ENCODE measurements at regions not wholly inside any gene's neighbourhood (a gene's known extent, or its start where the extent isn't known, plus 50 kb on each side); places are given as distances from the start of the nearest gene placed in this dataset.
"Not testable (repeated sequence)": the region's sequence is repeated elsewhere in the genome, so short reads cannot be mapped to it uniquely, and the experiment has no call there.

- DNase-seq (ENCODE audit: low spot score) = not testable (repeated sequence)
Measured at GRCh38 chr22:16660570-16660969, 68.0 kb upstream of the CCT8L2 start.

GRCh38 chr22:16659273-16659834 is 66.7 kb upstream of the CCT8L2 start:
- not testable (repeated sequence) for DNase-seq (ENCODE audit: low spot score)

- no peak for DNase-seq (ENCODE audit: low spot score)
Measured at GRCh38 chr22:16658068-16658467, 65.5 kb upstream of the CCT8L2 start.

GRCh38 chr22:16654882-16655281 is 62.3 kb upstream of the CCT8L2 start:
- no peak for DNase-seq (ENCODE audit: low spot score)

GRCh38 chr22:16654336-16654735 is 61.7 kb upstream of the CCT8L2 start:
- DNase-seq (ENCODE audit: low spot score) = not testable (repeated sequence)

GRCh38 chr22:16653222-16653621 is 60.6 kb upstream of the CCT8L2 start:
- DNase-seq (ENCODE audit: low spot score) = not testable (repeated sequence)

GRCh38 chr22:16651217-16651616 is 58.6 kb upstream of the CCT8L2 start:
- no peak for DNase-seq (ENCODE audit: low spot score)
